Natural killer cell (primary cell): ENCODE measurements at regions not wholly inside any gene's neighbourhood (a gene's known extent, or its start where the extent isn't known, plus 50 kb on each side); places are given as distances from the start of the nearest gene placed in this dataset.

Experiments used
- ATAC-seq, 3 donors: fragments of 150-1000 bp in 2 of 3; fragments of 200-7000 bp in 1 of 3; cut with Tn5 transposase; 1 replicate in 1 of 3; 2 replicates in 2 of 3; pipeline ENCODE4 v1.10.0; 2021; ENCODE audit warnings: mild to moderate bottlenecking in 2 of 3, moderate library complexity in 2 of 3
- DNase-seq, 2 donors: peaks; one replicate each; pipeline versions ENCODE4 v3.0.0 to v3.0.0-alpha.2; 2013 to 2021; ENCODE audit warnings: mixed read lengths in 1 of 2
- H3K27ac ChIP-seq: one replicate; pipeline ENCODE4 v1.5.1; 2013; ENCODE audit warnings: mild to moderate bottlenecking, low read length
- H3K27me3 ChIP-seq: one replicate; pipeline ENCODE4 v1.6.1; 2013; ENCODE audit warnings: low read length; ENCODE audit not compliant: control insufficient read depth, insufficient read depth
- H3K36me3 ChIP-seq: one replicate; pipeline ENCODE4 v1.6.1; 2013; ENCODE audit warnings: low read length; ENCODE audit not compliant: control insufficient read depth, insufficient read depth
- H3K4me1 ChIP-seq: one replicate; pipeline ENCODE4 v1.6.1; 2013; ENCODE audit warnings: low read length; ENCODE audit not compliant: control insufficient read depth, insufficient read depth
- H3K4me3 ChIP-seq: one replicate; pipeline ENCODE4 v1.5.1; 2013; ENCODE audit warnings: low read length
- H3K9me3 ChIP-seq: one replicate; pipeline ENCODE4 v1.6.1; 2013; ENCODE audit warnings: low read length; ENCODE audit not compliant: control insufficient read depth, insufficient read depth
- H3K27ac Mint-ChIP-seq, 2 donors: one replicate each; pipeline ENCODE4 v1.8.0; 2022; ENCODE audit warnings: mild to moderate bottlenecking in 2 of 2, mixed read lengths in 2 of 2, moderate library complexity in 1 of 2
- H3K27me3 Mint-ChIP-seq, 2 donors: one replicate each; pipeline ENCODE4 v1.8.0; 2022; ENCODE audit warnings: low read depth in 2 of 2, mixed read lengths in 2 of 2
- H3K36me3 Mint-ChIP-seq: one replicate; pipeline ENCODE4 v1.8.0; 2022; ENCODE audit warnings: mixed read lengths
- H3K4me1 Mint-ChIP-seq, 2 donors: one replicate each; pipeline ENCODE4 v1.8.0; 2022; ENCODE audit warnings: mixed read lengths in 2 of 2
- H3K4me3 Mint-ChIP-seq: one replicate; pipeline ENCODE4 v1.8.0; 2022; ENCODE audit warnings: mild to moderate bottlenecking, moderate library complexity, mixed read lengths
- H3K9me3 Mint-ChIP-seq, 2 donors: one replicate each; pipeline ENCODE4 v1.8.0; 2022; ENCODE audit warnings: mixed read lengths in 2 of 2
- CTCF ChIP-seq: fragments of 200-600 bp; IDR thresholded peaks from one replicate; pipeline ENCODE4 v1.8.0; 2022; ENCODE audit warnings: antibody characterized with exemption
- WGBS: methylation state at CpG from one replicate; pipeline ENCODE4 v1.1.7; 2013; ENCODE audit warnings: missing lambda C conversion rate; ENCODE audit not compliant: insufficient coverage; 5-methylcytosine and 5-hydroxymethylcytosine counted together
- intact Hi-C: fragments of 100-400 bp; cut with micrococcal nuclease; formaldehyde crosslinking; loops from one replicate; pipeline ENCODE4 v1.14.2; 2022

- TF ChIP-seq CTCF: no peak
- H3K27ac ChIP-seq: no peak overlapping the region
- ATAC-seq: no peak
- intact Hi-C loops: no loop called here
- H3K27me3 ChIP-seq: no peaks in the 10 kb centered on the region
- no peak for DNase-seq
- H3K9me3 ChIP-seq: no peaks in the 10 kb centered on the region
- H3K4me3 ChIP-seq: no peak overlapping the region
- Mint-ChIP-seq H3K36me3 (no peaks in the 10 kb centered on the region), H3K4me3 (no peak overlapping the region), H3K4me1 (peaks cover 5 to 7% of the 10 kb centered on the region in 2 donors), H3K27ac (no peak overlapping the region), H3K9me3 (no peaks in the 10 kb centered on the region), H3K27me3 (no peaks in the 10 kb centered on the region)
- peaks cover 14% of the 10 kb centered on the region for H3K4me1 ChIP-seq
- no peaks in the 10 kb centered on the region for H3K36me3 ChIP-seq
- 98% methylated on average over 3 of the region's 3 CpGs for WGBS
Measured at GRCh38 chr4:184292465-184292867, 74.8 kb upstream of the ENPP6 start.

DNA sequence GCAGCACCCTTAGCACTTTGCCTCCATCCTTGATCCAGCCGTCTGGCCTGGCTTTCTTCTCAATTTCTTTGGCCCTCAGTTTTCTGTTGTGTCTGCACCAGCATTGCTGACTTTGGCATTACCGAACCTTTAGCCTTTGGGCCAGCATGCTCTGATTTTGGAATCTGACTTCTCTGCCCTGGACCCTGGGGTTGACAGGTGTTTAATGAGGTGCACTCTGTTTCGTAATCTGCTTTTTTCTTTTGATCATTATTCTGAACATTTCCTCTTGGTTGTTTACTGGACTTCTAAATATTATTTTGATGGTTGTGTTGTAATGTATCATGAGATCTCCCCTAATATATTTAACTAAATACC lies 71.5 kb upstream of the ENPP6 start:
- no peak for TF ChIP-seq CTCF
- no peaks in the 10 kb centered on the region for H3K9me3 ChIP-seq
- H3K4me3 ChIP-seq: no peak overlapping the region
- intact Hi-C loops: no loop called here
- 96% methylated on average over 2 of the region's 3 CpGs for WGBS
- no peaks in the 10 kb centered on the region for H3K27me3 ChIP-seq
- H3K9me3 Mint-ChIP-seq: no peaks in the 10 kb centered on the region
- H3K4me3 Mint-ChIP-seq: no peak overlapping the region
- ATAC-seq (no peak), DNase-seq (no peak)
- H3K36me3 Mint-ChIP-seq: no peaks in the 10 kb centered on the region
- H3K27ac ChIP-seq: no peak overlapping the region
- peaks cover 14% of the 10 kb centered on the region for H3K4me1 ChIP-seq
- peaks cover 5 to 7% of the 10 kb centered on the region in 2 donors for H3K4me1 Mint-ChIP-seq
- H3K27me3 Mint-ChIP-seq: no peaks in the 10 kb centered on the region
- H3K27ac Mint-ChIP-seq: no peak overlapping the region
- H3K36me3 ChIP-seq: no peaks in the 10 kb centered on the region

DNA sequence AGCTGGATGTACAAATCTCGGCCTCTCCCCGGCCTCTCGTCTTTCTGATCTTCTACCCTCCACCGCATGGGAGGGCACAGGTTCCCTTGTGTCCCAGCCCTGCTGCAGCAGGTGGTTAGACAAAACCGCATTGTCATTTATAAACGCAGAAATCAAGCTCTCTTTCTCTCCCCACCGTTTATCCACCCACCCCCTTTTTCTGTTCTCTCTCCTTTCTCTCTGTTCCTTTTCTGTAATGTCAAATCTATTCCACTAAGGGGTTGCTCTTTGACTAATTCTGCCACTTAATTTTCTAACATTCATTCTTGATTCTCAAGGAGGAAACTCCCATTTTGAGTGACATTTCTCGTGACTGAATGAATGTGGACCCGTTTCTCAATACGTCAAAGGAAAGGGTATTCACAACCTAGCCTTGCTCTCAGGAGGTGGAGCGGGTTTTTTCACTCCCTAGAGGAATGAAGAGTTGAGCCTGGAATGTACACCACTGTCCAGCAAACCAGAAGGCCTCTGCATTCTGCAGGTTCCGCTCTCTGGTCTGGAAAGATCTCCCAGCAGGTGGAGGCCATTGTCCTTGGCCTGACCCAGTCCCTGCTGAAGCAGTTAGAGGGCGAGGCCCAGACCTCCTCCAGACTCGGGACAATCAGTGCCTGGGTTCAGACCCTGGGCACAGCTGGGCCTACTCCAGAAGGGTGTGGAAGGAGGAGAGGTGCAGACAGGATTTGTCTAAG lies 70.9 kb upstream of the ENPP6 start:
- peaks cover 5 to 7% of the 10 kb centered on the region in 2 donors for H3K4me1 Mint-ChIP-seq
- Histone ChIP-seq H3K4me3 (no peak overlapping the region), H3K27ac (no peak overlapping the region), H3K27me3 (no peaks in the 10 kb centered on the region), H3K4me1 (peaks cover 17% of the 10 kb centered on the region), H3K9me3 (no peaks in the 10 kb centered on the region), H3K36me3 (no peaks in the 10 kb centered on the region)
- H3K36me3 Mint-ChIP-seq: no peaks in the 10 kb centered on the region
- intact Hi-C loops: no loop called here
- TF ChIP-seq CTCF: no peak
- no peak for ATAC-seq
- DNase-seq: peak in 1 of 2 donors; percentile 42
- no peak overlapping the region for H3K4me3 Mint-ChIP-seq
- H3K27me3 Mint-ChIP-seq: no peaks in the 10 kb centered on the region
- H3K9me3 Mint-ChIP-seq: no peaks in the 10 kb centered on the region
- WGBS: 44% methylated on average over 14 of the region's 14 CpGs
- no peak overlapping the region for H3K27ac Mint-ChIP-seq

- H3K27ac ChIP-seq: no peak overlapping the region
- peaks cover 9 to 10% of the 10 kb centered on the region in 2 donors for H3K4me1 Mint-ChIP-seq
- no peaks in the 10 kb centered on the region for H3K36me3 Mint-ChIP-seq
- no peak overlapping the region for H3K4me3 ChIP-seq
- H3K4me3 Mint-ChIP-seq: no peak overlapping the region
- H3K27ac Mint-ChIP-seq: no peak overlapping the region
- no peak for DNase-seq
- 56% methylated on average over 5 of the region's 5 CpGs for WGBS
- H3K36me3 ChIP-seq: no peaks in the 10 kb centered on the region
- no peaks in the 10 kb centered on the region for H3K27me3 Mint-ChIP-seq
- no peaks in the 10 kb centered on the region for H3K9me3 Mint-ChIP-seq
- intact Hi-C loops: no loop called here
- H3K9me3 ChIP-seq: no peaks in the 10 kb centered on the region
- no peaks in the 10 kb centered on the region for H3K27me3 ChIP-seq
- TF ChIP-seq CTCF: no peak
- no peak for ATAC-seq
- H3K4me1 ChIP-seq: peaks cover 25% of the 10 kb centered on the region
Measured at GRCh38 chr4:184287697-184288255, 70.1 kb upstream of the ENPP6 start.
